ENCODE measurements at regions not wholly inside any gene's neighbourhood (a gene's known extent, or its start where the extent isn't known, plus 50 kb on each side); places are given as distances from the start of the nearest gene placed in this dataset.

- TF ChIP-seq POLR2AphosphoS5 (IDR thresholded peaks at IDR 0.05), result no peak
- no peak for TF ChIP-seq CTCF (IDR thresholded peaks at IDR 0.05)
- no peak for TF ChIP-seq POLR2A (IDR thresholded peaks at IDR 0.05)
Measured at GRCh38 chr5:68440245-68440644, 224.7 kb downstream of the PIK3R1 start.

Data from transverse colon (tissue), 4 donors.